AG04450 (cell line): ENCODE measurements at regions not wholly inside any gene's neighbourhood (a gene's known extent, or its start where the extent isn't known, plus 50 kb on each side); places are given as distances from the start of the nearest gene placed in this dataset.

ENCODE experiments used
- CTCF ChIA-PET: fragments of 300-600, 350-600 bp; formaldehyde crosslinking; extraction: SDS; loops from one replicate; lab custom pipeline; 2022; ENCODE audit warnings: antibody characterized with exemption, inconsistent platforms; lab: Charles Lee
- POLR2A ChIA-PET: fragments of 350-600 bp; formaldehyde crosslinking; extraction: SDS; loops from one replicate; lab custom pipeline; 2021; ENCODE audit warnings: antibody characterized with exemption, inconsistent platforms; lab: Yijun Ruan, JAX
- DNase-seq: peaks from one replicate; pipeline ENCODE4 v3.0.0-alpha.2; 2011; ENCODE audit warnings: low read depth, low spot score
- H3K27ac ChIP-seq: one replicate; pipeline ENCODE4 v1.5.1; 2012; ENCODE audit warnings: low read depth, low read length, control low read depth
- H3K27me3 ChIP-seq: one replicate; pipeline ENCODE4 v1.6.0; 2012; ENCODE audit warnings: low read length; ENCODE audit not compliant: control insufficient read depth, insufficient read depth
- H3K4me3 ChIP-seq: 2 replicates; pipeline ENCODE4 v1.5.1; 2011; ENCODE audit warnings: mild to moderate bottlenecking, low read depth, low read length, control low read depth
- H3K9me3 ChIP-seq: 2 replicates; pipeline ENCODE4 v1.5.1; 2012; ENCODE audit warnings: low read length; ENCODE audit not compliant: control insufficient read depth, insufficient read depth
- TF ChIP-seq, protein P1 (sequence below): IDR thresholded peaks from 2 replicates; pipeline ENCODE4 v1.5.1; 2011; ENCODE audit warnings: low read depth, low read length, control low read depth, inconsistent platforms

- Histone ChIP-seq H3K27me3 (no peaks in the 10 kb centered on the region), H3K9me3 (peaks cover 61% of the 10 kb centered on the region), H3K27ac (no peak overlapping the region), H3K4me3 (no peak overlapping the region)
- POLR2A ChIA-PET: no interaction called here
- CTCF ChIA-PET: no interaction called here
- TF ChIP-seq, protein P1, sequence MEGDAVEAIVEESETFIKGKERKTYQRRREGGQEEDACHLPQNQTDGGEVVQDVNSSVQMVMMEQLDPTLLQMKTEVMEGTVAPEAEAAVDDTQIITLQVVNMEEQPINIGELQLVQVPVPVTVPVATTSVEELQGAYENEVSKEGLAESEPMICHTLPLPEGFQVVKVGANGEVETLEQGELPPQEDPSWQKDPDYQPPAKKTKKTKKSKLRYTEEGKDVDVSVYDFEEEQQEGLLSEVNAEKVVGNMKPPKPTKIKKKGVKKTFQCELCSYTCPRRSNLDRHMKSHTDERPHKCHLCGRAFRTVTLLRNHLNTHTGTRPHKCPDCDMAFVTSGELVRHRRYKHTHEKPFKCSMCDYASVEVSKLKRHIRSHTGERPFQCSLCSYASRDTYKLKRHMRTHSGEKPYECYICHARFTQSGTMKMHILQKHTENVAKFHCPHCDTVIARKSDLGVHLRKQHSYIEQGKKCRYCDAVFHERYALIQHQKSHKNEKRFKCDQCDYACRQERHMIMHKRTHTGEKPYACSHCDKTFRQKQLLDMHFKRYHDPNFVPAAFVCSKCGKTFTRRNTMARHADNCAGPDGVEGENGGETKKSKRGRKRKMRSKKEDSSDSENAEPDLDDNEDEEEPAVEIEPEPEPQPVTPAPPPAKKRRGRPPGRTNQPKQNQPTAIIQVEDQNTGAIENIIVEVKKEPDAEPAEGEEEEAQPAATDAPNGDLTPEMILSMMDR: no peak
- DNase-seq: no peak
Measured at GRCh38 chr2:16394986-16395550, 270.6 kb downstream of the CYRIA start.

DNA sequence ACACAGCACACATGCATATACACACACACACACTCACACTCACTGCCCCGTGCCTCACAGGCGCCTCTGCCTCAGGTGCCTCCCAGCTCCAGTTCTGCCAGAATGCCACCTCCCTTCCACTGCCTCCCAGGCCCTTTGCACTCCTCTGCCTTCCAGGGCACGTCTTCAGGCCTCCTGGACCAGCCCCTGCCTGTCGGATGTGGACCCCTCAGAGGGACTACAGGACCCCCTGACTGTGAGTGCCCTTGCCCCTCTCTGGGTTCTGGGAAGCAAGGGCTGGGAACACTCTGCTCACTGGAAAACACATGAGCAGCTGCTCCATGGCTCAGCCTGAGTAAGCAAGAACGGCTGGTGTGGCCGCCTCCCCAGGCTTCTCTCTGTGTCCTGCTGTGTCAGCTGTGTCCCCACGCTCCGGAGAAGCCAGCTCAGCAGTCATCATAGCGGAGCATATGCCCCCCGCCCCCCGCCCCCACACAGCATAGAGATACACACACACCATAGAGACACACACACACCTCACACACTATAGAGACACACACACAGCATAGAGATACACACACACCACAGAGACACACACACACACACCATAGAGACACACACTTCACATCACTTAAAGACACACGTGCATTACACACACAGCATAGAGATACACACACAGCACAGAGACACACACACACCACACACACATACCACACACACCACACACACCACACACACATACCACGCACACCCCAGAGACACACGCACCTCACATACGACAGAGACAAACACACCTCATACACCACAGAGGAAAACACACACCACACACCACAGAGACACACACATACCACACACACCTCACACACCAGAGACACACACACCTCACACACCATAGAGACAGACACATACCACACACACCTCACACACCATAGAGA lies 271.3 kb downstream of the CYRIA start:
- no peak overlapping the region for H3K4me3 ChIP-seq
- H3K27ac ChIP-seq: no peak overlapping the region
- DNase-seq: no peak
- ChIA-PET CTCF (no interaction called here), POLR2A (no interaction called here)
- no peaks in the 10 kb centered on the region for H3K27me3 ChIP-seq
- H3K9me3 ChIP-seq: peaks cover 62% of the 10 kb centered on the region
- TF ChIP-seq, protein P1: no peak

- DNase-seq: no peak
- POLR2A ChIA-PET: no interaction called here
- H3K9me3 ChIP-seq: peaks cover 63% of the 10 kb centered on the region
- H3K4me3 ChIP-seq: no peak overlapping the region
- H3K27me3 ChIP-seq: no peaks in the 10 kb centered on the region
- no peak overlapping the region for H3K27ac ChIP-seq
- CTCF ChIA-PET: no interaction called here
- TF ChIP-seq, protein P1: no peak
Measured at GRCh38 chr2:16393500-16394071, 272.0 kb downstream of the CYRIA start.

DNA sequence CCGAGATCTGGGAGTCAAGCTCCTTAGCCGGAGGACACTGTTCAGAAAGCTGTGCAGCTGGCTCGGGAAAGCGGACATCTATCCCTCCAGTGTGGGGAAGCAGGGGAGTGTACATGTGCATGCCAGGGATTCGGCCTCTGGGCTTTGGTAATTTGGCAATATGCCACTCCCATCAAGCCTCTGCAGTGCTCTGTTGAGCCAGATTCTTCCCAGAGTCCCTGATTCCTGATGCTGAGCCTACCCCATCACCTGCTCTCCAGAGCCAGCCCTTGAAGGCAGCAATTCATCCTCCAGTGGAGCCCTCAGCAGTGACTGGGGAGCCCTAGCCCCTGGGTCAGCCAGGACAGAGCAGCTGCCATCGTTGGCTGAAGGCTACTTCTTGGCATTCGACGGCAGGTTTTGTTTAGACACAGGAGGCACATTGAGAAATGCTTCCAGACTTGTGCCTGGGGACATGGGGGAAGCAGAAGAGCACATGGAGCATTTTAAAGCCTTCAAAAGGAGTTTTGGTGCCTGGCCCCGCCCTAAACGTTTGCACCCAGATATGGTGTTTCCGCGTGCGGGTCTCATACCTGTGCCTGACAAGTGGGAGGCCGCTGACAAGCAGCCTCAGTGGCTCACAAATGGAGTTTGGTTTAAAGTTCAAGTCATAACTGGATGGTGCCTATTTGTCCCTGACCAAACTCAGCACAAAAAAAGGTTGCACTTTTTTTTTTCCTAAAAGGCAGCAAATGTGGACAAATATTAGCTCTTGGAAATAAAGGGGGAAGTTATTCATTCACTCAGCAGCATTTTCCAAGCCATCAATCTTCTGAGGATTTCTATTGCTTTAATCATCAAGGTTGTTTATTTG lies 272.8 kb downstream of the CYRIA start:
- H3K27me3 ChIP-seq: no peaks in the 10 kb centered on the region
- no peak overlapping the region for H3K4me3 ChIP-seq
- no peak overlapping the region for H3K27ac ChIP-seq
- no peak for DNase-seq
- POLR2A ChIA-PET: no interaction called here
- CTCF ChIA-PET: no interaction called here
- peaks cover 64% of the 10 kb centered on the region for H3K9me3 ChIP-seq
- TF ChIP-seq, protein P1: no peak
